ENCODE measurements at regions not wholly inside any gene's neighbourhood (a gene's known extent, or its start where the extent isn't known, plus 50 kb on each side); places are given as distances from the start of the nearest gene placed in this dataset.

DNA sequence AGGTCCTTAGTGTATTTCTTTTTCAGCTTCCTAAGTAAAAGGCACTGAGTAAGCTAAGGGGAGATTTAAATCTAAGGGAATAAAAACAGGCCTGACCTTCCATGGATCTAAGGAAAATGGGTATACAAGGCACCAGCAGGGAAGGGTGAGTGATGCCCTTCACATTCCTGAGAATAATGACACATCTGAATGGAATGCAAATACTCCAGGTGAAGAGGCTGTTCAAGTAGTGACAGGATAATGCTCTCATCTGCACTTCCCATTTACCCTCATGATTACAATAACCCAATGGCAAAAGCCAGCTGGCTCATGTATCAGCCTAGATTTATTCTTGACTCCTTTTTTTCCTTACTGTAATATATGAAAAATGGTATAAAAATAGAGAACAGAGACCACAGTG, 216.2 kb upstream of the ACTBL2 start:
- H3K27ac ChIP-seq: no peak overlapping the region
- TF ChIP-seq, protein P1, sequence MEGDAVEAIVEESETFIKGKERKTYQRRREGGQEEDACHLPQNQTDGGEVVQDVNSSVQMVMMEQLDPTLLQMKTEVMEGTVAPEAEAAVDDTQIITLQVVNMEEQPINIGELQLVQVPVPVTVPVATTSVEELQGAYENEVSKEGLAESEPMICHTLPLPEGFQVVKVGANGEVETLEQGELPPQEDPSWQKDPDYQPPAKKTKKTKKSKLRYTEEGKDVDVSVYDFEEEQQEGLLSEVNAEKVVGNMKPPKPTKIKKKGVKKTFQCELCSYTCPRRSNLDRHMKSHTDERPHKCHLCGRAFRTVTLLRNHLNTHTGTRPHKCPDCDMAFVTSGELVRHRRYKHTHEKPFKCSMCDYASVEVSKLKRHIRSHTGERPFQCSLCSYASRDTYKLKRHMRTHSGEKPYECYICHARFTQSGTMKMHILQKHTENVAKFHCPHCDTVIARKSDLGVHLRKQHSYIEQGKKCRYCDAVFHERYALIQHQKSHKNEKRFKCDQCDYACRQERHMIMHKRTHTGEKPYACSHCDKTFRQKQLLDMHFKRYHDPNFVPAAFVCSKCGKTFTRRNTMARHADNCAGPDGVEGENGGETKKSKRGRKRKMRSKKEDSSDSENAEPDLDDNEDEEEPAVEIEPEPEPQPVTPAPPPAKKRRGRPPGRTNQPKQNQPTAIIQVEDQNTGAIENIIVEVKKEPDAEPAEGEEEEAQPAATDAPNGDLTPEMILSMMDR (conservative IDR thresholded peaks at IDR 0.05): no peak
- no peak for TF ChIP-seq ZFX (IDR thresholded peaks at IDR 0.05)

DNA sequence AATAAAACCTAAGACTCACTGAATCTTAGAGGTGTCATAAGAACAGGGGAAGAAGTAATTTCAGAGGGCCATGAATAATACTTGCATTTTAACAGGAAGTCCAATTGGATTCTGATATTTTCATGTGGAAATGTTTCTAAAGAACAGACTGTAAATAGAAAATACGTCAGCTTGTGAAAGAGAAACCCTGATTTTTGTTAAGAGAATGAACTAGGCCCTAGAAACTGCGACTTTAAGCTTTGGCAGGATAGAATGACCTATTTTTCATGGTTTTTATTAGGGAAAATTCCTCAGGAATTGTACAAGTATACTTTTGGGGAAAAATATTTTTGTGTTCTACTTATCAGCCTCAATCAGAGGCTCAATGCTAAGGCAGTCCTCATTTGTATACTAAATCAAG, 215.5 kb upstream of the ACTBL2 start:
- no peak overlapping the region for H3K27ac ChIP-seq
- TF ChIP-seq, protein P1 (conservative IDR thresholded peaks at IDR 0.05): no peak
- TF ChIP-seq ZFX (IDR thresholded peaks at IDR 0.05): no peak

DNA sequence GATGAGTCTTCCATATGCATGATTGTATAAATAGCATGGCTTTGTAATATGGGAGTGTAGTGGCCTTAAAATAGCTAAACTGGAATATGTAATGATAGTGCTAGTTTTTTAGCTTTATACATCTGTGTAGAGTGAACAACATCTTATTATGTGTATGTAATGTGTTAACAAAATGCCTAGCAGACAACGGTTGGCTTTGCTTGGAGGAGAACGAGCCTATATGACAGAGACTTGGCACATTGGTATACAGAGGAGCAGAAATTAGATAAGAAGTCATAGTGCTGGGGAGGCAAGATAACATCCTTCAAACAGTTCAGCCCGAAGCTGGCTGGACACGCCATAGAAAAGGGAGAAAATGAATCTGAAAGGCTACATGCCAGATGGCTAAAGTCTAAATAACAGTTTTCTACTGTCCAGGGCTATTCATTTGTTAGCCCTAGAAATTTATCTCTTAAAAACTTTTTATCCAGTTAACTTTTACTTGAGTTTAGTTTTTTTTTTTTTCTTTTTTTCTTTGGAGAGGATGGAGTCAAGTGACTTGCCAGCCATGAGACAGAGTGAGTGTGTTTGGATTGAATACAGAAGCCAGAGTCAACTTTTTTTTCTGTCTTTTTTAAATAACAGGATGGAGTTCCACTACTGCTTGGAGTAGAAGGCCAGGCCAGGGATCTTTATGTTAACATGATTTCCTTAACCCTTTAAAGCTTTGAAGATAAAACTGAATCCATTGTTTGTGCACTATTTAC, 214.4 kb upstream of the ACTBL2 start:
- no peak for TF ChIP-seq ZFX (IDR thresholded peaks at IDR 0.05)
- TF ChIP-seq, protein P1 (conservative IDR thresholded peaks at IDR 0.05): no peak
- no peak overlapping the region for H3K27ac ChIP-seq

DNA sequence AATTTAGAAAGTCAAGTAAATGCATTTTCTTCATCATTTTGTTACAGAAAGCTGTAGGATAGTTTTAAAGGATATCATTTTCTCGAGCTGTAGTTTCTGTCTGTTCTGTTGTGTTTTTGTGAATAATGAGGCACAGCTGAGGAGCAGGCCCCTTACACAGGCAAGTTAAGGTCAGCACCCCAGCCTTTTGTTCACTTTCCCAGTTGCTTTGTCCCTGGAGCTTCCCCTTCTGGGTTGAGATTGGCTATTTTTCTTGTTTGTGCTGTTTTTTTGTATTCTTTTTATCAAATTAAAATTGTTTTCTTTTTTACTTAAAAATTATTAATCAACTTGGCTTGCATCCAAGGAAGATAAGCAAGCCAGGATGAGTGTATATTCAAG, 213.8 kb upstream of the ACTBL2 start:
- TF ChIP-seq, protein P1 (conservative IDR thresholded peaks at IDR 0.05): 0 out of 2 replicates have a peak, but pooled peaks have one; percentile 1
- no peak for TF ChIP-seq ZFX (IDR thresholded peaks at IDR 0.05)
- no peak overlapping the region for H3K27ac ChIP-seq

DNA sequence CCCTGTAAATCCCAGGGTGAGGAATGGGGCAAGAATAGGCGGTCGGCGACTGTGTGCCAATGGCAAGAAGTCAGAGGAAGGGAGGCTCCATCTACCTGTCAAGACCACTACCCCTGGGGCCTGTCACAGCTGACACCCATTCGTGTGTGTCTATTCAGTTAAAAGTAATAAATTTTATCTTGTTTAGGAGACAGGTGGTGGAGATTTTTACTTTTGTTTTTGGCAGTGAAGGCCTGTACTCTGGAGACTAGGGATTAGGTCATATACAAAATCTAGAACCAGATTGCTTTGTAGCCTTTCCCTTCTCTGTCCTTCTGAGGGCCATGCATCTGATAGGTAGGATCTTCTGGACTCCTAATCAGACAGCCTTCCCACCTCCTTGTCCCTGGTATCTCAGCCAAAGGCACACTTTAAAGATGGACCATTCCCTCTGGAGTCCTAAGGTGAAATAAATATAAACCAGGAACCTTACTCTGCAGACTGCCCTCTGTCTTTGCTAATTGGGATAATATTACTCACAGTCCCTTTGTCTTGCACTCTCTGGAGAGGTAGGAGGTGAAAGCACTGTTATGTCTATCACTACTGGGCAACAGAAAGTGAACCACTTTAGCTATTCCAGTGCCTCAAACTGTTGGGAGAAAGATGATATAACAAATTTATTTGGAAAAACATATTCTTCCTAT, 213.2 kb upstream of the ACTBL2 start:
- H3K27ac ChIP-seq: no peak overlapping the region
- TF ChIP-seq, protein P1 (conservative IDR thresholded peaks at IDR 0.05): 0 out of 2 replicates have a peak, but pooled peaks have one; percentile 3
- no peak for TF ChIP-seq ZFX (IDR thresholded peaks at IDR 0.05)

DNA sequence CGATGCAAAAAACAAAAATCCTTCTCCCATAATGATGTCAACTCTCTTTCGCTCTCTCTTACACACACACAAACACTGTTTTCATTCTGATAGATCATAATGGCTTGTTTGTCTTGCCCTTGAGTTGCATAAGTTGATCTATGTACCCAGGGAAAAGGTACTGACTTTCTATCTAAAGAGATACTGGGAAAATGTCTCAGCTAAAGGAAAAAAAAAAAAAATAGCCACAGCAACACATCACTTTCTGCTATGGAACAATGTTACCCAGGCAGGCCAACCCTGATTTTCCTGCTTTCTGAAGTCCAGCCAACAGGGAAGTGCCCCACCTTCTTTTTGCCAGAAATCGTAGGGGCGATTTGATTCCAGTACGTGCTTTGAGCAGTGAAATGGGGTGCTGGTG, 212.6 kb upstream of the ACTBL2 start:
- TF ChIP-seq, protein P1 (conservative IDR thresholded peaks at IDR 0.05): no peak
- TF ChIP-seq ZFX (IDR thresholded peaks at IDR 0.05): no peak
- no peak overlapping the region for H3K27ac ChIP-seq
